ENCODE measurements at regions not wholly inside any gene's neighbourhood (a gene's known extent, or its start where the extent isn't known, plus 50 kb on each side); places are given as distances from the start of the nearest gene placed in this dataset.
A peak's percentile ranks its signal among the peaks of the same experiment; 100 is the strongest.

DNA sequence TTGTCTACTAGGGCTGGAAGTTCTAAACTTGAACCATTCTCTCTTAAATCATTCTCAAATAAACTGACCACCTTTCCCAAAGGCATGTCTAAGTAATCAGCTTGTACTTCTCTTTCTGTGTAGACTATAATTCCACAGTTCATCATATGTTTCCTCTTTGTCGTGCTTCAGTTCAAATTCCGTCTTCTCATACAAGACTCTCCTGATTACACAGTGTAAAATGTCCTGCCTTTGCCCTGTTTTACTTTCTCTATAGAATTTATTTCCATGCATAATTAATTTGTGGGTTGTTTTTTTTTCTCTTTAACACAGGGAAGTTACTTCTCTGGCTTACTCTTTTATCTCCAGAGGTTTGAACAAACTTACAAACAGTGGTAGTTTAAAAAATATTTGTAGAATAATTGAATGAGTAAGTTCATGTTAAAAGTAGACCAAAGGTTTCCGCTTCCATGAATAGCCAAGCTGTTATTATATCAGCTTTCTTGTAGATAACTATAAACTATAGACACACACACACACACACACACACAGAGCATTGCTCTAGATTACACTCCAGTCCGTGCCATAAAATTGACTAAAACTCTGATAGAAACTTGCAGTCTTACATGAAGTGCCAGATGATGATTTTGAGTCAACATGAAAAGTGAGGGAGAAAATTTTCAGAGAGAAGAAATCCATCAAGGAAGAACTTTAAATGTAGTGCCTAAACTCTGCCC, 119.0 kb downstream of the SUCNR1 start:
- no peak for DNase-seq (ENCODE audit: low read depth in 2 of 2)

GRCh38 chr3:151995091-151995490, 121.6 kb downstream of the SUCNR1 start:
- no peak for DNase-seq (ENCODE audit: low read depth in 2 of 2)

GRCh38 chr3:151998744-151999143, 125.3 kb downstream of the SUCNR1 start:
- no peak for DNase-seq (ENCODE audit: low read depth in 2 of 2)

GRCh38 chr3:151999936-152000335, 126.5 kb downstream of the SUCNR1 start:
- DNase-seq (ENCODE audit: low read depth in 2 of 2) = no peak

- no peak for DNase-seq (ENCODE audit: low read depth in 2 of 2)
These were observed 138.6 kb downstream of the SUCNR1 start for GRCh38 chr3:152011812-152012735.

GRCh38 chr3:152019508-152019907, 146.1 kb downstream of the SUCNR1 start:
- no peak for DNase-seq (ENCODE audit: low read depth in 2 of 2)

- DNase-seq (ENCODE audit: low read depth in 2 of 2) = peak in 1 of 2 donors; percentile 10
These were observed 148.6 kb downstream of the SUCNR1 start for GRCh38 chr3:152021951-152022461.

- no peak for DNase-seq (ENCODE audit: low read depth in 2 of 2)
These were observed 152.7 kb downstream of the SUCNR1 start for GRCh38 chr3:152026033-152026556.

DNA sequence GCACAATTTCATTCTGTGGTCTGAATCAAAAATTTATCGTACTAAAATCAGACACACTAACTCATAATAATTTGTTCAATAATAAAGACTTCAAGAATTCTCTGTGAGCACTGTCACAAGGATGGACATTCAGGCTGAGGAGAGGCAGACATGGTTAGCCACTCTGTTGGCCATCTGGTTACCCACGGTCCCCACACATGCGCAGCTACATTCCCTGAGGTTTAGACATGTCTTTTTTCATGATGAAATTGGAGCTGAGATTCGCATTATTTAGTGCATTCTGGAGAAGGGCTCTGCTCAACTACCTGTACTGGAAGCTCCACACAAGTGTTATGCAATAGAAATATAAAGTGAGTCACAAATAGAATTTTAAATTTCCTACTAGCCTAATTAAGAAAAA, 156.9 kb downstream of the SUCNR1 start:
- no peak for DNase-seq (ENCODE audit: low read depth in 2 of 2)

GRCh38 chr3:152031321-152031720, 157.9 kb downstream of the SUCNR1 start:
- DNase-seq (ENCODE audit: low read depth in 2 of 2) = no peak

GRCh38 chr3:152037297-152037696, 163.9 kb downstream of the SUCNR1 start:
- no peak for DNase-seq (ENCODE audit: low read depth in 2 of 2)

GRCh38 chr3:152037953-152038352, 164.5 kb downstream of the SUCNR1 start:
- DNase-seq (ENCODE audit: low read depth in 2 of 2) = no peak

DNA sequence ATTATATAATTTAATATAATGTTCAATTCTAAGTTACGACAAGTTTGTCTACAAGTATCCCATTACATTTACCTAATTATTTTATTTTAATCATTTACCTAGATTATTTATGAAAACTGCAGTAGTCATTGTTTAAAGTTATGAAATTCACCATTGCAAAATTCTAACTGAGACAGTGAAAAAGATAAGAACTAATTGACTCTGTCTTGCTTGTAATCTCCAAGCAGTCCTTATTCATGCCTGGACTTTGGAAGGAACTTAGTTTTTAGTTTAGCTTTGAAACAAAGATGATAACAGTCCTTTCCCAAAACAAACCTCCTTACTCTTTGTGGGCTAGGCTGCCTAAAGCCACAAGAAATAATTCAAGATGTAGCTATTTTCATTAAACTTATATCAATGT, 165.0 kb downstream of the SUCNR1 start:
- no peak for DNase-seq (ENCODE audit: low read depth in 2 of 2)

- no peak for DNase-seq (ENCODE audit: low read depth in 2 of 2)
These were observed 166.4 kb downstream of the SUCNR1 start for GRCh38 chr3:152039887-152040286.

- DNase-seq (ENCODE audit: low read depth in 2 of 2) = no peak
These were observed 166.9 kb downstream of the SUCNR1 start for GRCh38 chr3:152040319-152040718.

GRCh38 chr3:152043620-152044019, 170.2 kb downstream of the SUCNR1 start:
- DNase-seq (ENCODE audit: low read depth in 2 of 2) = no peak

DNA sequence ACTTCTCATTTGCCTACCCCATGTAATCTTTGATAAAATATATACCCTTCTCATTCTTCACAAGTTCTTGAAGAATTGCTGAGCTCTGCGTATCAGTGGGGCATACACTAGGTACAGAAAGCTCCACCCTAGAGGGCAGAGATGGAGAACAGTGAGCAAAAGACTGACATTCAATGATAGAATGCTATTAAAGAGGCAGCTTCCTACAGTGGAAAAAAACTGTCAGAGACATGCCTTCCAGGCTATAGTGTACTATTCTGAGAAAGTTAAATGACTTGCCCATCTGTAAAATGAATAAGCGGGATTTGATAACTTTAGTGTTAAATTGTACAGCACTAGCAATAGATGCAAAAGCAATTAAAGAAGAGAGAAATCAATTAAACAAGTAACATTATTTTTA, 172.8 kb downstream of the SUCNR1 start:
- no peak for DNase-seq (ENCODE audit: low read depth in 2 of 2)

- no peak for DNase-seq (ENCODE audit: low read depth in 2 of 2)
These were observed 174.0 kb downstream of the SUCNR1 start for GRCh38 chr3:152047465-152047864.

GRCh38 chr3:152048831-152049230, 175.4 kb downstream of the SUCNR1 start:
- no peak for DNase-seq (ENCODE audit: low read depth in 2 of 2)

GRCh38 chr3:152050903-152051302, 177.5 kb downstream of the SUCNR1 start:
- no peak for DNase-seq (ENCODE audit: low read depth in 2 of 2)

DNA sequence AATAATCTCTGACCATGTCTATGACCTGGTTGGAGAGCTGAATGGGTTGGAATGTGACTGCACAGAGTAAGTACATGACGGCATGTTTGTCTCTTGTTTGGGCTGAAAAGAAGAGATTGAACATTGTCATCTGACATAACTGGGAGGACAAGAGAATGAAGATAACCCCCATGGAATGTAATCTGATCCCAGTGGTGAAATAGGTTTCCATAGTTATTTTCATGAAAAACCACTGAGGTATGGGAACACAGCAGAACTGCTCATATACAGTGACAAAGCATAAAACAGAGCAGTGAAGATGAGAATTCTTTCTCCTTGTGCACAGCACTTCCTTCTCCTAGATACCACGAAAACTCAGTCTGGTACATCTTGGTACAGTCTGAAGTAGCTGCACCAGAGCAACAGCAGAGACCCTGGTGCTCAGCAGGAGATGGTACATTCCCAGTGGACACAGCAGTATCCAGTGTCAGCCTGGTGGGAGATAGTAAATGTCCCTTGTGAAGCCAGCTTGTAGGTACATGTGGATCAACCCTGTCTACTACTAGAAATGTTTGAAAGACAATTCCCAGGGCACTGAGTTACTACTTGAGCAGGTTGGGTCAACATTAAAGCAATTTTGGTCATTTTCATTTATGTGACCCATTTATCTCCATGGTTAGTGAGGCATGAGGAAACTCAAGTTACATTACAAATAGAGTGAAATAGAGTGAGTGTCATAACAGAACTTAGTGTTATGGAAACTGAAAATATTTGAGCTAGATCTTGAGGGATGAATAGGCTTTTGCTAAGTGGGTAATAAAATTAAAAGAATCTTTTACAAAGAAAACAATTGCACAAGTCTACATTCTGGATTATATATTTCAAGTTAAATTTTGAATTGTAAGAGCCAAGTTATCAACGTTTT, 178.3 kb downstream of the SUCNR1 start:
- no peak for DNase-seq (ENCODE audit: low read depth in 2 of 2)

Measured in stimulated activated CD4-positive, alpha-beta T cell treated with anti-CD3 and anti-CD28 coated beads, Interleukin-1b, Interleukin-23, amount 100 ng/mL, for 4 hours (primary cell).